OCI-M2 (cell line): ENCODE measurements at regions not wholly inside any gene's neighbourhood (a gene's known extent, or its start where the extent isn't known, plus 50 kb on each side); places are given as distances from the start of the nearest gene placed in this dataset.
"Not testable (repeated sequence)": the region's sequence is repeated elsewhere in the genome, so short reads cannot be mapped to it uniquely, and the experiment has no call there.

Source experiments
- DNase-seq: peaks from one replicate; lab custom pipeline; 2025; ENCODE audit not compliant: unreplicated experiment; lab: John Stamatoyannopoulos, UW

DNA sequence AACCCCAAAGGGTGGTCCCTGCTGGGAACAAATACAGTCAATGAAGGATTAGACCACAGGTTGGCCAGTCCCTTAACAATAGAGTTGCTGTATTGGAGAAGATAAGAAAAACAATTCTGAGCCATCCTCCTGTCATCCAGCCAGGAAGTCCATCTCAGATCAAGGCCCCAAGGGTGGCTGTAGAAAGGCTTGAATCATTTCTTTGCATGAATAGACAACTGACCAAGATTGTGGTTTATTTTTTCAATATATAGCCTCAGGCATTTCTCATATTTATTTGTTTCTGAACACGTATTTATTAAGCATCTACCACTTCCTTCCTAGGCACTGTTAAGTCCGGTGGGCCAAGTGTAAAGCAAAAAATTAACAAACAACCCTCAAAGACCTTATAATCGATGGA lies 274.4 kb upstream of the SLC14A2 start:
- DNase-seq = no peak

DNA sequence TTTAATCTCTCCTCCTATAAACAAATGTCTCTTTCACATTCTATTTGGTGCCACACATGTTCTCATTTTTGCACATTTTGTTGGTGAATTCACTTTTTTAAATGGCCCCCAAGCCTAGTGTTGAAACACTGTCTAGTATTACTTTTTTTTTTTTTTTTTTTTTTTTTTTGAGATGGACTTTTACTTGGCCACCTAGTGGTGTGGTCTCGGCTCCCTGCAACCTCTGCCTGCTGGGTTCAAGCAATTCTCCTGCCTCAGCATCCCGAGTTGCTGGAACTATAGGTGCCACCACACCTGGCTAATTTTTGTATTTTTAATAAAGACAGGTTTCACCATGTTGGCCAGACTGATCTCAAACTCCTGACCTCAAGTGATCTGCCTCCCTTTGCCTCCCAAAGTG lies 273.8 kb upstream of the SLC14A2 start:
- DNase-seq = no peak

DNA sequence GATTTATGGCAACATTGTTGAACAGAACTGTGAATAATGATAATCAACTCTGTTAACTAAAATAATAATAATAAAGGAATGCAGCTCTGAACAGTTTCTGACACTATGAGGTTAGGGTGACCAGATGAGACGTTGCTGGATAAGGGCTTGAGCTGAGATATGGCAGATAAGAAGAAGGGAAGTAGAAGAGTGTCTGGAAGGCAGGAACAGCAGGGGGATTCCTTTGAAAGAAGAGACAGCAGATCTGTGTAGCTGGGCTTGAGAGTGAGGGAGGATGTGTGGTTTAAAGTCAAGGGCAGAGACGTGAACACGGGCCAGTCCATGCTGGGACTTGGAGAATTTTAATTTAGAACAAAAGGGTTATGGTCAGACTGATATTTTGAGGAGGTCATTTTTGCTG lies 273.1 kb upstream of the SLC14A2 start:
- no peak for DNase-seq

DNA sequence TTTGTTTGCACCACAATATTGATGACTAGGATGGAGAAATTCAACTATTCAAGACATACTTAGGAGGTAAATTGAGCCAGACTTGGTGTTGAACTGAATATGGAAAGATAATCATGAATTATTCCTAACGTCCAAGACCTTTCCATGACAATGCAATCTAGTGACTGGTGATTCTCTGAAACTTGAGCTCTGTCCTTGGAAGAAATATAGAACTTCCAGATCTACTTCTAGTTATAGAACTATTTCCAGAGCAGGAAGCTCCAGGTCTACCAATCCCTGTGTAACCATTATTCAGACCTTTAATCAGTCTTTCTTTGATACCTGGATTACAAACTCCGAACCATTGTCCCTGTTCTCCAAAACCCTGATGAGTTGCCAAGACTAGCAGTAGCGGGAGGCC lies 272.6 kb upstream of the SLC14A2 start:
- DNase-seq = no peak

DNA sequence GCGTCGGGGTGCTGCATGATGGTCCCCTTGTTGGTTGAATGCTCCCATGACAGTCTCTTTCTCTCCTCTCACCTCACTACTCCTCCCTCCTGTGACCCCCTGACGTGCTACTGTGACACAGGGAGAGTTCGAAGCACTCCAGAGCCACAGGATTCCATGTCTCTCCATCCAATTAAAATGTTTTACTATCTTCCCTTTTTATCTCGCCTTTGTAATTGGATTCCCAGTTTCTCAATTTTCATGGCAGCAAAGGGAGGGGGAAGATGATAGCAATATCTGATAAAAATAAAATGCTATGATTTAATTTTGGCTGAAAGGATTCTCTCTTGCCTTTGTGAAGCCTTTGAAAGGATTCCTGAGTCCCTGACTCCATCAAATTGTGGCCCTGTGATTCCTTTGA lies 271.9 kb upstream of the SLC14A2 start:
- DNase-seq = no peak

DNA sequence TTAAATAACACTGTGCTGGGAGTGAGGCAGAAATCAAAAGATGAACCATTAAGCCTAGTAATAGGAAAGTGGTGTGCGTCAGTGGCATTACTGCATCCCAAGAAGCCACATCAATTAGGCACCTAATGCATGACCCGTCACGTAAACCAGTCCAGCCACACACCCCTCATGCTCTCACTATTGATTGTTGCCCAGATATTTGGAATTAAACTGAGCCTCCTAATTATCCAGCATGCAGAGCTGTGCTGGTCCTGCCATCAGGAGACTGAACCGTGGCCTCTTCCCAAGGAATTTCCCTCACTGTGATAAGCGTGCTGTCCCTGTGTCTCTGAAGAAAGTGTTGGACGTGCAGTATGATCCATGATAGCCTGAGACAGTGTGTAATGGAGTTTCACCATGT lies 270.6 kb upstream of the SLC14A2 start:
- not testable (repeated sequence) for DNase-seq

DNA sequence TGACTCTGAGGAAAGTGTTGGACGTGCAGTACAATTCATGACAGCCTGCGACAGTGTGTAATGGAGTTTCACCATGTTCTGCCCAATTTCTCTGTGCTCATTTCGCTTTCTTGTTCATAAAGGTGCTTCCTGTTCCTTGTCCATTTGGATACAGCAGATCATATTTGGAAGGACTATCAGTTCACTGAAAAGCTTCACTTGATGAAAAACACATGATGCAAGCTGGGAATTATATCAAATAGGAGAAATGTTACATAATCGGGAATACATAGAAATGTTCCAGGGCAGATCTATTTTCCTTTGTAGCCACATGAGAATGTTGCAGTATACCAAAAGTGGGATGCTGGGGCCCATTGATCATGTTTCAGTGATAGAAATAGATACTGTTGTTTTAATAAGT lies 266.3 kb upstream of the SLC14A2 start:
- DNase-seq = no peak

DNA sequence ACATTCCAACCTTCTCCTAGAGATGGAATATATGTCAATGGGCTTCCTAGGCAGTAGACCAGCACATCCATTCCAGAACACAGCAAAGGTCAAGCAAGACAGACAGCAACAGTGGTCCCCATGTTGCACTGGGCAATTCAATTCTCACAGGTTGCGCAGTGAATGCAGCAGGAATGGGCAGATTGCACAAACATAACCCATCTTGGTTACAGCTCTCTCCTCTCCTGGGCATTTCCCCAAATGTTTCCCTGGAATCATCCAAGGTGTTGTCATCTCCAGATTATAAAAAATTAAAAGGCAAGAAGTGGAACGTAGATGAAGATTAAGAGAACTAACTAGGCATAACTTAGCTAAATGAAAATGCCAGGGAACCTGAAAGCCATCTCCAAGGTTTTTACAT lies 265.8 kb upstream of the SLC14A2 start:
- DNase-seq = no peak

DNA sequence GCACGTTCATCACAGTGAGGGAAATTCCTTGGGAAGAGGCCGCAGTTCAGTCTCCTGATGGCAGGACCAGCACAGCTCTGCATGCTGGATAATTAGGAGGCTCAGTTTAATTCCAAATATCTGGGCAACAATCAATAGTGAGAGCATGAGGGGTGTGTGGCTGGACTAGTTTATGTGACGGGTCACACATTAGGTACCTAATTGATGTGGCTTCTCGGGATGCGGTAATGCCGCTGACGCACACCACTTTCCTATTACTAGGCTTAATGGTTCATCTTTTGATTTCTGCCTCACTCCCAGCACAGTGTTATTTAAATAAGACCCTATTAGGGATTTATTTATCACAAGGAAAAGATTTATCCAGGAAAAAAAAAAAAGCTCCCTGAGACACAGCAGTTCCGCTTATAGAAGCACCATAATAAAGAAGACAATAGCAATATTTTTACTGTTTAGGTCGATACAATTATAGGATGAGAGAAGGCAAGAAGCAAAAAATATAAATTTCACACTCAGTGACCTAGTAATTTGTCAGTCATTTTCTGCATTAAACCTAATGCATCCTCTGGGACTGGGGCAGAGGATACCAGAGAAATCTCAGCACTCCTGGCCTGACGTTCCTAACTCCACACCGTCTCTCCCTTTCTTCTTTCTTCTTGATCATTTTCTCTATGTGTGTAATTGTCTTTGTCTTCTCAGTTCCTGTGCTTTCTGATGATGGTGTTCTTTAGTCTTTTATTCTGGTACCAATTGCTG lies 264.7 kb upstream of the SLC14A2 start:
- DNase-seq = no peak

DNA sequence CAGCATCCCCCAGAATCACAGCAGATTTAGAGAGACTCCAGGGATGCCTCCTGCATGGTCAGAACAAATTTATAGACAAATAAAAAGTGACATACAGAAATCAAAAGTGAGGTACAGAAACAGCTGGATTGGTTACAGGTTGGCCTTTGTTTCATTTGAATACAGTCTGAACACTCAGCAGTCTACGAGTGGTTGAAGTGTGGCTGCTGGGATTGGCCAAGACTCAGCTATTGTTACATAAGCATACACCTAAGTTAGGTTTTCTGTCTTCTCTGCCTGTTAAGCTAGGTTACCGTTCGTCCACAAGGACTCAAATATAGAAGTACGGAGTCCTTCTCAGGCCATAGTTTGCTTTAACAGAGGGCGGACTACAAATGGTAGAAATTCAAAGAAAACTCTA lies 262.4 kb upstream of the SLC14A2 start:
- DNase-seq = no peak

DNA sequence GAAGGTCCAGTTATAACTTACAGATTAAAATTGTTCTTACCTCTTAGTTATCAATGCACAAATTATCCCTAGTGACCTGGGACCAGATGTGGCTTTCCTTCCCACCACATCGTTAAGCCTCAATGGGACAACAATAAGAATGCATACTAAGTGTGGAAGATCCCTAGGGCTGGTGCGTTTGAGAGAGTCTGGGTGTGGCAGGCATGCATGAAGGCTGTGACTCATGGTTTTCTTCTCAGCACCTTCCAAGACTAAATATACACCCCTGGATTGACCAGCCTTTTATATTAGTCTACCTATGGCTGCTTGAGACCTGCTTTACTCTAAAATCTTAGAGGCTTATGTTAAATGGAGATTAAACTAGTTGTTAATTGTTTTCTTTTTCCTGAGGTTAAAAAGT lies 261.7 kb upstream of the SLC14A2 start:
- DNase-seq = no peak

DNA sequence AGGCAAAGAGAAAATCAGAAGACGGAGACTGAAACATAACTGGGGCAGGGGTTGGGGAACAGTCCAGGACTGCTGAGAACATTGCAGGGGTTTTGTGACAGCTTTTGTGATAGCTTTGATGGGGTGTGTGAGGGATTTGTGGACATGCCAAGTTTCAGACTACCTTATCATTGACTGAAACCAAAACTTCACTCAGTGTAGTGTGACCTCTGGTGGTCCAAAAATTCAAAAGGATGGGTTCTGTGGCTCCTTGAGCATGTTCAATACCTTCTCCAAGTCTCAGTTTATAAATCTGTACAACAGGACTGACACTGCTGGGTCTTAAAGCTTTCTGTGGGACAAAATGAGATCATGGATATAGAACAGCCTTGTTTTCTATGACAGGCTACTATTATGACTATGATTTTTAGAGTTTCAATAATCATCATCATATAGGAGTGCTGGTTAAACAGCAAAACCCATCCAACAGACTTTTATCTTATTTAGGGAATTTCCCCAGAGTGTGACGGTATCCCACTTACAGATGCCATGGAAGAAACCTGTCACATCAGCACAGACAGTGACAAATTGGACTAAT lies 259.2 kb upstream of the SLC14A2 start:
- DNase-seq = no peak

DNA sequence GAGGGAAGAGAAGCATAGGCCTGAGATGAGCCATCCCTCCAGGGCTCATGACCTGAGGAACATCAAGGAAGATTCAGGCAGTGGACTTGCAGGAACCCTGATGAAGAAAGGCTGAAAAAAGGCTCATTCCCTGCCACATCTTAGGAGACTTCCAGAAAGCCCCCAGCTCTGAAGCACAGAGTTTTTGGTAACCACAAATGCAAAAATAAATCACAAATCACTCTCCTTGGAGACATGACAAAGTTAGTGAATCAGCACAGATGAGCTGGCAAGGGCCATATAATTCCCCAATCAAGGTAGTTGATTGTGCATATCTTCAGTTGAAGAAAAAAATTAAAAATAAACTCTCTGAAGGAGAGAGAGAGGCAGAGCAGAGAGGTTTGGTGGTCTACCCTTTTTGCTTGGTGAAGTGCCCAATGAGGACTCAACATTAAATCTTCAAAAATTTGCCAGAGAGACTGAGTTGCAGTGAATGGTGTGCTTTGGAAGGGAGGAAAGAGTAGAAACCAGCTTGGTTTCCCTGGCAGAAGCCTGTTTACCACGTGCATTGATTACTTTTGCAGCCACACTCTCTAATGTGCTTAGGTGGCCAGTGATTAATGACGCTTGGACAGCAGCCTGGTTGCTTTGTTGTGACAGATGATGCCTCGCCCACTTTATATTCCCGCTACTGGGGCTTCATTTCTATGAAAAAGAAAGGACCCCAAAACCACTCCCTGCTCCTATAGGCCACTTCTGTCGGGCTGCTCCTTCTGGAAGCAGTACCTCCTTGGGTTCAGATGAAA lies 257.4 kb upstream of the SLC14A2 start:
- no peak for DNase-seq

DNA sequence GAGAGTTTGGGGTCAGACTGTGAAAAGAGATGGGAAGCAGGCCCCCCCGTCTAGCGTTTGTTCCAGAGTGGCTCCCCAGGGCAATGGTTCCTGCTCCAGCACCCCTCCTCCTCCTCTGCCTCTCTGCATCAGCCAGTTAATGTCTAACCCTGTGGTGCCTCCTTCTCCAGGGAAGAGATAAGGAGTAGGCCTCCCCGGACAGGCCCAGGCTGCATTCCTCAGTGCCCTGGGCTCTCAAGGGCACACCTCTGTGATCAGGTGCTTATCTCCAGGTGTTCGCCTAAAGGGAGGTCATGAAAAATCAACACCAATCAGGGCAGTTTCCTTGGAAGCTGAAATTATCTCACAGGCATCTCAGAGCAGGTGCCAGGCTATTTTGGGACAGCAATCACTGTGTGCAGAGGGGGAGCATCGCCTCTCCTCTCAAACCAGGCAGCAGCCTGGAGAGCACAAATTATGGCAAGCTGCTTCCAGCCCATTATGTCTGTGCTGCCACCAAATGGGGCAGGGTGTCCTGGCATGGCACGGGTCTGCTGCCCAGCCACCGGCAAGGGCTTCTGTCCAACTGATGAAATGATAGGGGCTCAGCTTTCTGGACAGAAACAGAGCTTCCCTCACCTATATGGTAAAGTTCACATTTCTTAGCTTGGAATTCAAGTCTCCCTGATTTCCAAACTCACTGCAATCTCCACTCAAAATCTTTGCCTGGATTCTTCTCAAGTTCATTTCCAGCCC lies 255.8 kb upstream of the SLC14A2 start:
- DNase-seq = no peak

DNA sequence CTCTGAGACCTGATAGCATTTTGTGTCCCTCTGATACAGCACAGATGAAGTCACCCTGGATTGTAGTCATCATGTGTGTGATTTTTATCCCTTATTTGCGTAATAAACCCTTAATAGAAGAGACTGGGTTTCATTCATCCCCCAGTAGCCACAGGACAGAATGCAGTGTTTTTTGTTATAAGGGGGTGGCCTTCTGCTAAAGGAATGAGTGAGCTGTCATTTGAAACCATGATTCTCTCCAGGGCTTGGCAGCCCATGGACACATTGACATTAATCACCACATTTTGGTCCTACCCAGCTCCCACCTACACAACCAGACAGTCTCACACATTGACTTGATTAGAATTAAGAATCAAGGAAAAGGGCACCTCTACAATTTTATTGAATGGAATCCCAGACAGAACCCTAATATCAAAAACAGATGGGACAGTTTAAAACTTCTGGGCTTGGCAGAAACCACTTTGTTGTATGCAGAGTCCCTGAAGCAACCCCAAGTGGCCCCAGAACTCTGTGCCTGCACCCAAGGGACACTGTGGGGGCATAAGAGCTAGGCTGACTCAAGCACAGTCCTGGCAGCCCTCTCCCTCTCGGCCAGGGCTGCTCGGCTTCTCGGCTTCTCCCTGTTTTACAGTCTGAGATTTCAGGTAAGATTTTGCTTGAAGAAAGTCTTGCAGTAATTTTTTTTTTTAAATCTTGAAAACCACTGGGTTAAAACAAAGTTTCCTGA lies 254.0 kb upstream of the SLC14A2 start:
- DNase-seq = no peak

DNA sequence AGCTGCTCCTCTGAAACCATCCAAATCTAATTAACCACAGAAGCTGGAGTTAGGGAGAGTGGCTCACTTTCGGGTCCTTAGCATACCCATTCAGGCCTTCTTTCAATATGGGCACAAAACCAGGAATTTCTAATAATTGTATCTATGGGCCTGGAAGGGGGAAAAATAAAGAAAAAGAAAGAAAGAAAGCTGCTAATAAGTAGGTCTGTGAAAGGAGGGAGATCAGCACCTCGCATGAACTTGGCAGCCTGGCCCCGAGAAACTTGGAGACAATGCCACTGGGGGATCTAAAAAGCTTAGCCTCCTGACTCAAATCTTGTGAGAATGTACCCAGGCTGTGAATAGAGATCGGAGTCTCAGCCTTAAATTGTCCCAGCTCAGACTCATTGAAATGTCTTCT lies 252.1 kb upstream of the SLC14A2 start:
- DNase-seq = no peak

DNA sequence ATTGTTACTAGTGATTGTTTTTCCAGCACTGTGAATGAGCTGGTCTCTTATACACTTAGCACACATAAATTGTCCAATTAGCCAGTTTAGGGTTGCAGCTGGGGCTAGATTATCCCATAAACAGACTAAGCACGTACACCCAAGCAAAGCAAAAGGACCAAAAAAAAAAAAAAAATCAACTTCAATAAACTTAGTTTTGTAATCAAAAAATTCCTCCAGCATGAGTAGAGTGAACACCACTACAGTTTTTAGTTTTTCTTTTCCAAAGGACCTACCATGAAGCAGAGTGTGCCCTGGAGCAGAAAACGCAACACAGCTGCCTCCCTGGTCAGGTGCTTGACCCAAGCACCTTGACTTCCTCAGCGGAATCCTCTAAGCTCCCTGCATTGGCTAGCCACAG lies 249.4 kb upstream of the SLC14A2 start:
- no peak for DNase-seq

DNA sequence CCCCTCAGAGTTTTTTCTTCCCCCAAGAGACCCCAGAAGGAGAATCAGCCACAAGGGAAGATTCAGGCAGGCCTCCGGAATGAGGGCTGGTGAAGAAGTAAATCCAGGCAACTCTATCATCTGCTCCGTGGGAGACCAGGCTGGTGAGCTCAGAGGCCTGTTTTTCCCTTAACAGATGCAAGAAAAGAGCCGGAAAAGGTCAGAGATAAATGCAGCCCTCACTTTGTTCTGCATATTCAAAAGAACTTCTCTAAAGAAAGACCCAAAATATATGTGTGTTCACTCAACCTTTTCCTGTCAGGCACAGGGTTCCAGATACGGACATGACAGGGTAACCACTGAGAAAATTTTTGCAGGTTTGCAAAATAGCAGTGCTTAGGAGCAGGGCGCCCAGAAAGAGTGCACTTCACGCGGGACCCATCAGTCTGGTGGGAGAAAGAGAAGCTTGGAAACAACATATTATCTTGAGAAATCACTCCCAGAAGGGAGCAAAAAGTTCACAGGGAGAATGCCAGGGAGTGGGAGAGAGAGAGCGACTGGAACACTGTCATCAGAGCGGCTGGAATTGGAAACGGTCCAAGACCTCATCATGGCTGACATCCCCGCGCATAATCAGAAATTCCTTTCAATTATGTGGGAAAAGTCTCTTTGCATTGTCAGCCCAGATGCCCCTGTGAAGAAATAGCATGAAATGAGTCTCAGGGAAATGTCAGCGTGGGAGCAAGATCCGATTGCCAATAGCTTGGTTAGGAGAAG lies 244.8 kb upstream of the SLC14A2 start:
- DNase-seq = no peak

DNA sequence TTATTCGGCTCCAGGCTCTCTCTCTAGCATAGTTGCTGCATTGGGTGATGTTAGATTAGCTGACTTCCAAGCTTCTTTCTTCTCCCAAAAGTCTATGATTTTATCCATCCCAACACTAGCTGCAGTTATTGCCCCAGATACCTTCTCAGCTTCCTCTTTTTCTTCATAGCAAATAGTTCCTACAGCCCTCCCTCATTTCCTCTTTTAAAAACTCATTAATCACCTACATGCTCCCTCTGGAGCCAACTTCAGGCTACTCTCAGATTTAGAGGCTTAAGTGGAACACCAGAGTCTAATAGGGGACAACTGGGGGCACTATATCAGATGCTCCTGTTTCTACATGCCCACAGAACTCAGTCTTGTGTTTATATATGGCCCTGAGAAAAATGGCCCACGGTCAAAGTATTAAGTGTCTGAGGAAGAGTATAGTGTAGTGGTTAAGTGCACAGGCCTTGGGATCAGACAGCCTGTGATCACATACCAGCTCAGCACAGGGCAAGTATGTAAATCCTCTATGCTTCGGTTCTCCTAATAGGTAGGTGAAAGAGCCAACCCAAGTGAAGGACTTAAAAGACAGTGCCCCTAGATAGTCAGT lies 241.9 kb upstream of the SLC14A2 start:
- no peak for DNase-seq

DNA sequence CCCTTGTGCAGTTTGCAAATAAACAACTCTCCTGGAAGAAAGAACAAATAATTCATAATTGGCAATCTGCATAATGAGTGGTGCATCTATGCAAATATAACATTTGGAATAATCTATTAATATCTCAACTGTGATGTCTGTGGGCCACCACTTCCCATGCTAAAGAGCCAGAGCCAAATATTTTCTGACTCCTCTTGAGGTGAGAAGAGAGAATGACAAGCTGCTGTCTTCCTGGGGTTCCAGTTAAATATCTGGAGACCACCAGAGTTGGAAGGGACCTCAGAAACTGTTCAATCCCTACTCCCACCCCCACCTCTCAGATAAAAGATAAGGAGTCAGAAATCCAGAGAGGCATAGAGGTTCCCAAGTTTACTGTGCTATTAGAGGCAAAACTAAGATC lies 241.0 kb upstream of the SLC14A2 start:
- no peak for DNase-seq
